H1 (cell line): ENCODE measurements at regions not wholly inside any gene's neighbourhood (a gene's known extent, or its start where the extent isn't known, plus 50 kb on each side); places are given as distances from the start of the nearest gene placed in this dataset.

Experiments
- CTCF ChIA-PET: fragments of 300-600 bp; sonication (Branson Sonifier 250); formaldehyde crosslinking; loops from one replicate; lab custom pipeline; 2021; ENCODE audit not compliant: partially characterized antibody; lab: Charles Lee
- POLR2A ChIA-PET: fragments of 300-600 bp; sonication (Branson Sonifier 250); formaldehyde crosslinking; loops from one replicate; lab custom pipeline; 2021; ENCODE audit warnings: inconsistent platforms; ENCODE audit not compliant: partially characterized antibody; lab: Charles Lee
- DNase-seq, 2 experiments: peaks; one replicate each; pipeline versions ENCODE4 v3.0.0 to v3.0.0-alpha.2; 2010 to 2022; ENCODE audit warnings: low spot score in 2 of 2, low read depth in 1 of 2, mixed read lengths in 1 of 2
- FAIRE-seq: peaks from 2 replicates; lab custom pipeline; 2011; peaks lifted over from hg19 to GRCh38; lab: Jason Lieb, UNC
- H2AFZ ChIP-seq: 2 replicates; pipeline ENCODE4 v1.8.1; 2012; ENCODE audit warnings: low read length, inconsistent platforms
- H2AK5ac ChIP-seq: 2 replicates; pipeline ENCODE4 v1.6.1; 2013; ENCODE audit warnings: low read depth, low read length
- H2BK120ac ChIP-seq: replicated peaks from 2 replicates; pipeline ENCODE3; 2013; ENCODE audit warnings: low read depth, low read length, inconsistent platforms
- H2BK12ac ChIP-seq: 2 replicates; pipeline ENCODE4 v1.6.1; 2013; ENCODE audit warnings: low read depth, low read length
- H2BK15ac ChIP-seq: 2 replicates; pipeline ENCODE4 v1.6.1; 2013; ENCODE audit warnings: low read length
- H2BK20ac ChIP-seq: 2 replicates; pipeline ENCODE4 v1.6.1; 2013; ENCODE audit warnings: low read length
- H2BK5ac ChIP-seq: 2 replicates; pipeline ENCODE4 v1.6.1; 2013; ENCODE audit warnings: low read depth, low read length
- H3K14ac ChIP-seq: 2 replicates; pipeline ENCODE4 v1.6.1; 2013; ENCODE audit warnings: inconsistent platforms; ENCODE audit not compliant: insufficient read length
- H3K18ac ChIP-seq: 2 replicates; pipeline ENCODE4 v1.6.1; 2013; ENCODE audit warnings: low read length; ENCODE audit errors: extremely low read depth
- H3K23ac ChIP-seq: 2 replicates; pipeline ENCODE4 v1.6.1; 2013; ENCODE audit warnings: inconsistent platforms; ENCODE audit not compliant: insufficient read length
- H3K23me2 ChIP-seq: 2 replicates; pipeline ENCODE4 v1.6.1; 2013; ENCODE audit warnings: low read depth, low read length
- H3K27ac ChIP-seq: 2 replicates; pipeline ENCODE4 v1.6.1; 2011; ENCODE audit warnings: low read depth, low read length, inconsistent platforms
- H3K27me3 ChIP-seq, 4 experiments: replicated peaks in 1 of 4; 1 replicate in 1 of 4; 2 replicates in 3 of 4; pipeline versions ENCODE4 v1.6.1 to v1.8.1; 2011 to 2013; ENCODE audit warnings: low read length in 3 of 4, mild to moderate bottlenecking in 3 of 4, inconsistent platforms in 2 of 4, mixed read lengths in 2 of 4, moderate library complexity in 1 of 4; ENCODE audit not compliant: control insufficient read depth in 3 of 4, insufficient read depth in 3 of 4; ENCODE audit errors: extremely low read depth in 1 of 4
- H3K36me3 ChIP-seq, 4 experiments: 2 replicates each; pipeline versions ENCODE4 v1.6.1 to v1.8.1; 2011 to 2013; ENCODE audit warnings: mild to moderate bottlenecking in 4 of 4, low read length in 3 of 4, moderate library complexity in 2 of 4, control low read depth in 1 of 4, inconsistent platforms in 1 of 4; ENCODE audit not compliant: insufficient read depth in 4 of 4, control insufficient read depth in 2 of 4
- H3K4ac ChIP-seq: replicated peaks from 2 replicates; pipeline ENCODE3; 2013; ENCODE audit warnings: low read length, low read depth, mixed read lengths, inconsistent platforms; ENCODE audit not compliant: insufficient read length
- H3K4me1 ChIP-seq, 4 experiments: replicated peaks in 1 of 4; 1 replicate in 1 of 4; 2 replicates in 3 of 4; pipeline versions ENCODE4 v1.6.1 to v1.8.1; 2011 to 2013; ENCODE audit warnings: low read length in 3 of 4, inconsistent platforms in 2 of 4, mixed read lengths in 1 of 4; ENCODE audit not compliant: insufficient read depth in 4 of 4, control insufficient read depth in 3 of 4
- H3K4me2 ChIP-seq, 2 experiments: 2 replicates each; pipeline versions ENCODE4 v1.6.1 to v1.8.1; 2011 to 2013; ENCODE audit warnings: low read depth in 2 of 2, low read length in 2 of 2, control low read depth in 1 of 2, inconsistent platforms in 1 of 2, mild to moderate bottlenecking in 1 of 2; ENCODE audit not compliant: insufficient read depth in 1 of 2
- H3K4me3 ChIP-seq, 4 experiments: fragments of 200-600, 300-600 bp in 1 of 4; sonication (generic), shearing (Covaris generic), sonication (Bioruptor Twin) in 1 of 4; 2 replicates each; pipeline versions ENCODE4 v1.5.1 to v1.8.1; 2011 to 2016; ENCODE audit warnings: low read length in 4 of 4, low read depth in 3 of 4, control low read depth in 2 of 4, inconsistent platforms in 2 of 4, mild to moderate bottlenecking in 2 of 4, mixed read lengths in 1 of 4, moderate library complexity in 1 of 4; ENCODE audit not compliant: insufficient read depth in 2 of 4; ENCODE audit errors: extremely low read depth in 1 of 4
- H3K56ac ChIP-seq: replicated peaks from 2 replicates; pipeline ENCODE3; 2013; ENCODE audit warnings: low read depth, mild to moderate bottlenecking, mixed read lengths, low read length, inconsistent platforms; ENCODE audit not compliant: insufficient read length
- H3K79me1 ChIP-seq: 2 replicates; pipeline ENCODE4 v1.6.1; 2013; ENCODE audit warnings: low read depth, low read length, control low read depth
- H3K79me2 ChIP-seq, 2 experiments: 2 replicates each; pipeline versions ENCODE4 v1.6.1 to v1.8.1; 2012 to 2013; ENCODE audit warnings: low read length in 2 of 2, mild to moderate bottlenecking in 2 of 2, inconsistent platforms in 1 of 2; ENCODE audit not compliant: insufficient read depth in 2 of 2, control insufficient read depth in 1 of 2
- H3K9ac ChIP-seq, 4 experiments: replicated peaks in 1 of 4; 1 replicate in 1 of 4; 2 replicates in 3 of 4; pipeline versions ENCODE4 v1.6.1 to v1.8.1; 2011 to 2013; ENCODE audit warnings: low read depth in 3 of 4, low read length in 3 of 4, control low read depth in 2 of 4, mild to moderate bottlenecking in 2 of 4, moderate library complexity in 2 of 4, inconsistent platforms in 1 of 4; ENCODE audit errors: extremely low read depth in 1 of 4
- H3K9me3 ChIP-seq, 2 experiments: 2 replicates each; pipeline versions ENCODE4 v1.6.1 to v1.8.1; 2012 to 2013; ENCODE audit warnings: mild to moderate bottlenecking in 2 of 2, moderate library complexity in 2 of 2, control low read depth in 1 of 2, inconsistent platforms in 1 of 2, low read depth in 1 of 2, low read length in 1 of 2, mixed read lengths in 1 of 2; ENCODE audit not compliant: insufficient read depth in 2 of 2
- H4K20me1 ChIP-seq, 2 experiments: replicated peaks in 1 of 2; 2 replicates each; pipeline versions ENCODE3 to v1.8.1; 2011 to 2013; ENCODE audit warnings: inconsistent platforms in 2 of 2, low read length in 2 of 2, mild to moderate bottlenecking in 1 of 2; ENCODE audit not compliant: insufficient read depth in 2 of 2, control insufficient read depth in 1 of 2
- H4K5ac ChIP-seq: 2 replicates; pipeline ENCODE4 v1.6.1; 2013; ENCODE audit warnings: low read length, low read depth, mixed read lengths, inconsistent platforms; ENCODE audit not compliant: insufficient read length
- H4K8ac ChIP-seq: 2 replicates; pipeline ENCODE4 v1.8.0; 2013; ENCODE audit warnings: mild to moderate bottlenecking, moderate library complexity, low read length, inconsistent platforms; ENCODE audit not compliant: insufficient read depth; ENCODE audit errors: extremely low read depth
- H4K91ac ChIP-seq: replicated peaks from 2 replicates; pipeline ENCODE3; 2013; ENCODE audit warnings: low read length, mixed read lengths, inconsistent platforms; ENCODE audit not compliant: insufficient read length
- BRCA1 ChIP-seq: IDR thresholded peaks from 2 replicates; pipeline ENCODE4 v1.6.1; 2012; ENCODE audit warnings: low read depth, low read length, improper control_type of control experiment
- CEBPB ChIP-seq: IDR thresholded peaks from 2 replicates; pipeline ENCODE4 v1.6.1; 2012; ENCODE audit warnings: low read depth, low read length
- CHD1 ChIP-seq: IDR thresholded peaks from 2 replicates; pipeline ENCODE4 v1.6.1; 2012; ENCODE audit warnings: low read depth, low read length, improper control_type of control experiment
- HDAC2 ChIP-seq, 2 experiments: fragments of 300-600 bp in 1 of 2; sonication (generic) in 1 of 2; IDR thresholded peaks; 2 replicates each; pipeline ENCODE4 v1.6.1; 2011 to 2012; ENCODE audit warnings: low read depth in 2 of 2, low read length in 2 of 2, mild to moderate bottlenecking in 2 of 2, moderate library complexity in 2 of 2, borderline replicate concordance in 1 of 2, inconsistent platforms in 1 of 2
- NANOG ChIP-seq: IDR thresholded peaks from 2 replicates; pipeline ENCODE4 v1.6.1; 2011; ENCODE audit warnings: low read length, low read depth, mild to moderate bottlenecking, inconsistent platforms; ENCODE audit not compliant: insufficient read depth, poor library complexity, severe bottlenecking
- RAD21 ChIP-seq, 2 experiments: IDR thresholded peaks in 1 of 2; conservative IDR thresholded peaks in 1 of 2; 2 replicates each; pipeline ENCODE4 v1.6.1; 2011; ENCODE audit warnings: low read depth in 2 of 2, low read length in 2 of 2, improper control_type of control experiment in 1 of 2, inconsistent platforms in 1 of 2, mild to moderate bottlenecking in 1 of 2, moderate library complexity in 1 of 2
- RFX5 ChIP-seq: IDR thresholded peaks from 2 replicates; pipeline ENCODE4 v1.6.1; 2011; ENCODE audit warnings: low read depth, low read length, improper control_type of control experiment, borderline replicate concordance
- SP1 ChIP-seq: IDR thresholded peaks from 2 replicates; pipeline ENCODE4 v1.6.1; 2011; ENCODE audit warnings: low read depth, low read length
- SRF ChIP-seq: IDR thresholded peaks from 2 replicates; pipeline ENCODE4 v1.6.1; 2011; ENCODE audit warnings: mild to moderate bottlenecking, low read depth, low read length, moderate library complexity
- YY1 ChIP-seq: IDR thresholded peaks from 2 replicates; pipeline ENCODE4 v1.6.1; 2011; ENCODE audit warnings: low read depth, mild to moderate bottlenecking, low read length
- WGBS, 2 experiments: shearing (Covaris generic) in 1 of 2; methylation state at CpG; one replicate each; pipeline versions ENCODE4 v1.1.6 to v1.1.7; 2013 to 2015; ENCODE audit warnings: low lambda C conversion rate in 2 of 2, mixed read lengths in 2 of 2, inconsistent platforms in 1 of 2, low coverage in 1 of 2, missing lambda C conversion rate in 1 of 2; ENCODE audit not compliant: insufficient replicate concordance in 2 of 2, insufficient coverage in 1 of 2, insufficient read length in 1 of 2; ENCODE audit errors: extremely low coverage in 1 of 2, missing lambda C conversion rate in 1 of 2; 5-methylcytosine and 5-hydroxymethylcytosine counted together
- TF ChIP-seq, protein P1 (sequence below): IDR thresholded peaks from 2 replicates; pipeline ENCODE4 v1.6.1; 2012; ENCODE audit warnings: inconsistent platforms

DNA sequence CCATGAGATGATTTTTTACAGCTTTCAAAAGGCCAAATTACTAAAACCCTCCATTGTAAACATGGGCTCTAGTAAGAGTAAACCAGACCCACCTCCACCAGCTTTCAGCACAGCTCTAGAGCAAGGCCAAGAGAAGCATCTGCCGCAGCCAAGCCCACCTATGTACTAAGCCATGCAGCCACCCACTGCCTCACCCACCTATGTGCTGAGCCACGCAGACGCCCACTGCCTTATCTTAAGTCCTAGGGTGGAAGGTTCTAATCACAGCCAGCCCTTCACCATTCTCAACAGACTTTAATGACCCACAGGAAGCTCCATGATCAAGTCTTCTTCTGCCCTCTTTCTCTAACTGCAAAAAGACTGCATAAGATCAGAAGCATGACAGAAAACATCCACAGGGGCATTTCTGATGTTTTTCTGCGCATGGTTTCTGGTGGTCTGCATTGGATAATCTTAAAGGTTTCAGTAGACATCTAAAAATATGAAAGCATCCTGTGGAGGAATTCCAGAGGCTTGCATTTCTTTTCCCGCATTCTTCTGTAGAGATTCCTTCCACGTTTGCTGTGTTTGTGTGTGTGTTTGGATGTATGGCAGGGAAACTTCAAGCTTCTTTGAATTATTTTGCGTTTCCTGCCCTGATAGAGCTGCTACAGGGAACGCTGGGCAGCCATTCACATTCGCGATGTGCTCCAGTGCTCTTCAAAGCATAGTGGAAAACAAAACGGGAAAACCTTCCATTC is 286.1 kb upstream of the KLF6 start:
- CTCF ChIA-PET: interaction anchor here (0.6 to 1.1 kb wide), 3 partner anchors 337 to 1406 kb away, joined by 3 read pairs; no protein-coding TSS in a partner anchor
- POLR2A ChIA-PET: no interaction called here
- TF ChIP-seq YY1: no peak
- TF ChIP-seq RAD21 (IDR thresholded peaks at IDR 0.05 in 1 of 2, conservative IDR thresholded peaks at IDR 0.05 in 1 of 2; ENCODE audit: low read depth in 2 of 2, low read length in 2 of 2): no peak
- TF ChIP-seq RFX5: no peak
- TF ChIP-seq HDAC2 (IDR thresholded peaks at IDR 0.05; ENCODE audit: borderline replicate concordance in 1 of 2, low read depth in 2 of 2, low read length in 2 of 2): no peak
- no peak for TF ChIP-seq BRCA1
- no peak for TF ChIP-seq SP1
- TF ChIP-seq, protein P1, sequence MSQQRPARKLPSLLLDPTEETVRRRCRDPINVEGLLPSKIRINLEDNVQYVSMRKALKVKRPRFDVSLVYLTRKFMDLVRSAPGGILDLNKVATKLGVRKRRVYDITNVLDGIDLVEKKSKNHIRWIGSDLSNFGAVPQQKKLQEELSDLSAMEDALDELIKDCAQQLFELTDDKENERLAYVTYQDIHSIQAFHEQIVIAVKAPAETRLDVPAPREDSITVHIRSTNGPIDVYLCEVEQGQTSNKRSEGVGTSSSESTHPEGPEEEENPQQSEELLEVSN: no peak
- TF ChIP-seq SRF: no peak
- no peak for TF ChIP-seq CEBPB
- no peak for TF ChIP-seq NANOG
- TF ChIP-seq CHD1: no peak

More for the DNA sequence above, 286.1 kb upstream of the KLF6 start:
- no peak overlapping the region for H2BK120ac ChIP-seq
- H3K79me2 ChIP-seq: no peaks in the 10 kb centered on the region
- no peaks in the 10 kb centered on the region for H4K20me1 ChIP-seq
- H3K4me1 ChIP-seq: no peaks in the 10 kb centered on the region
- no peak overlapping the region for H2BK15ac ChIP-seq
- no peak overlapping the region for H3K4ac ChIP-seq
- no peak overlapping the region for H3K27ac ChIP-seq
- H3K14ac ChIP-seq: no peak overlapping the region
- H3K23ac ChIP-seq: no peak overlapping the region
- no peak for FAIRE-seq
- no peak overlapping the region for H3K4me2 ChIP-seq
- H3K36me3 ChIP-seq: no peaks in the 10 kb centered on the region
- no peak overlapping the region for H4K91ac ChIP-seq
- DNase-seq: no peak
- H4K8ac ChIP-seq: no peak overlapping the region
- H4K5ac ChIP-seq: no peak overlapping the region
- peaks cover 2% of the 10 kb centered on the region; the same call in 1 of the 2 replicates for H3K23me2 ChIP-seq
- H3K56ac ChIP-seq: no peak overlapping the region
- no peaks in the 10 kb centered on the region for H3K9me3 ChIP-seq
- no peaks in the 10 kb centered on the region for H3K79me1 ChIP-seq
- H2BK12ac ChIP-seq: no peak overlapping the region
- no peak overlapping the region for H2BK5ac ChIP-seq
- H3K4me3 ChIP-seq: no peak overlapping the region
- 91% methylated on average over 11 of the region's 11 CpGs; no CpG with 5 or more reads in 1 of the 2 experiments for WGBS, 2 experiments
- no peak overlapping the region for H2AFZ ChIP-seq
- H3K18ac ChIP-seq: no peak overlapping the region
- H2AK5ac ChIP-seq: no peak overlapping the region
- no peak overlapping the region for H3K9ac ChIP-seq
- H2BK20ac ChIP-seq: no peak overlapping the region
- H3K27me3 ChIP-seq: no peaks in the 10 kb centered on the region
